PC-9 (cell line): ENCODE measurements at regions not wholly inside any gene's neighbourhood (a gene's known extent, or its start where the extent isn't known, plus 50 kb on each side); places are given as distances from the start of the nearest gene placed in this dataset.

Source experiments
- BruUV-seq: library from RNA; stranded (reverse); fragments of 400-500 nt; replicated peaks from 2 replicates; lab custom pipeline; 2021; lab: Mats Ljungman, UMichigan
- CTCF ChIA-PET: fragments of 300-600 bp; sonication (Branson Sonifier 250); formaldehyde crosslinking; loops from one replicate; lab custom pipeline; 2022; ENCODE audit warnings: antibody characterized with exemption; lab: Charles Lee
- POLR2A ChIA-PET: fragments of 300-600 bp; sonication (Branson Sonifier 250); formaldehyde crosslinking; loops from one replicate; lab custom pipeline; 2022; ENCODE audit warnings: antibody characterized with exemption; ENCODE audit not compliant: unreplicated experiment; lab: Charles Lee
- DNase-seq, 2 experiments: peaks; one replicate each; pipeline versions ENCODE4 v3.0.0 to v3.0.0-alpha.2; 2015 to 2022; ENCODE audit warnings: mixed read lengths in 1 of 2
- H2AFZ ChIP-seq: fragments of 200-600 bp; sonication (generic); 2 replicates; pipeline ENCODE4 v1.8.1; 2017; ENCODE audit warnings: antibody characterized with exemption
- H3F3A ChIP-seq: fragments of 200-600 bp; sonication (generic); 2 replicates; pipeline ENCODE4 v1.8.1; 2017; ENCODE audit warnings: antibody characterized with exemption, mild to moderate bottlenecking, low read depth; ENCODE audit not compliant: insufficient read depth
- H3K27ac ChIP-seq: fragments of 200-600 bp; sonication (generic); 2 replicates; pipeline ENCODE4 v1.6.1; 2016; ENCODE audit warnings: mixed run types
- H3K27me3 ChIP-seq: fragments of 200-600 bp; sonication (generic); 2 replicates; pipeline ENCODE4 v1.6.1; 2016; ENCODE audit warnings: low read depth, mixed run types; ENCODE audit not compliant: insufficient read depth
- H3K36me3 ChIP-seq: fragments of 200-600 bp; sonication (generic); 2 replicates; pipeline ENCODE4 v1.6.1; 2016; ENCODE audit warnings: low read depth, mixed run types
- H3K4me1 ChIP-seq: fragments of 200-600 bp; sonication (generic); replicated peaks from 2 replicates; pipeline ENCODE4 v1.6.1; 2016; ENCODE audit warnings: mixed run types; ENCODE audit not compliant: insufficient read depth
- H3K4me2 ChIP-seq: fragments of 200-600 bp; sonication (generic); 2 replicates; pipeline ENCODE4 v1.6.1; 2017; ENCODE audit warnings: mixed run types
- H3K4me3 ChIP-seq: fragments of 200-600 bp; sonication (generic); 2 replicates; pipeline ENCODE4 v1.6.1; 2016; ENCODE audit warnings: mixed run types
- H3K79me2 ChIP-seq: fragments of 200-600 bp; sonication (generic); 2 replicates; pipeline ENCODE4 v1.6.1; 2017; ENCODE audit warnings: low read depth, mixed run types
- H3K9me2 ChIP-seq: fragments of 200-600 bp; sonication (generic); 2 replicates; pipeline ENCODE4 v1.8.1; 2017; ENCODE audit warnings: mild to moderate bottlenecking; ENCODE audit not compliant: insufficient read depth
- H3K9me3 ChIP-seq: fragments of 200-600 bp; sonication (generic); 2 replicates; pipeline ENCODE4 v1.8.1; 2016; ENCODE audit warnings: low read depth; ENCODE audit not compliant: insufficient read depth
- H4K20me1 ChIP-seq: fragments of 200-600 bp; sonication (generic); 2 replicates; pipeline ENCODE4 v1.8.1; 2017; ENCODE audit not compliant: insufficient read depth
- EZH2 ChIP-seq: fragments of 200-600 bp; sonication (generic); IDR thresholded peaks from 2 replicates; pipeline ENCODE4 v1.8.0; 2017; ENCODE audit warnings: antibody characterized with exemption, low read depth
- intact Hi-C: fragments of 100-400 bp; cut with micrococcal nuclease; formaldehyde crosslinking; loops from one replicate; pipeline ENCODE4 v1.10.0; 2022; ENCODE audit not compliant: unreplicated experiment
- TF ChIP-seq, protein P1 (sequence below): fragments of 200-600 bp; sonication (generic); conservative IDR thresholded peaks from 2 replicates; pipeline ENCODE4 v1.6.1; 2017; ENCODE audit warnings: mixed run types, antibody characterized with exemption, mild to moderate bottlenecking, moderate library complexity

DNA sequence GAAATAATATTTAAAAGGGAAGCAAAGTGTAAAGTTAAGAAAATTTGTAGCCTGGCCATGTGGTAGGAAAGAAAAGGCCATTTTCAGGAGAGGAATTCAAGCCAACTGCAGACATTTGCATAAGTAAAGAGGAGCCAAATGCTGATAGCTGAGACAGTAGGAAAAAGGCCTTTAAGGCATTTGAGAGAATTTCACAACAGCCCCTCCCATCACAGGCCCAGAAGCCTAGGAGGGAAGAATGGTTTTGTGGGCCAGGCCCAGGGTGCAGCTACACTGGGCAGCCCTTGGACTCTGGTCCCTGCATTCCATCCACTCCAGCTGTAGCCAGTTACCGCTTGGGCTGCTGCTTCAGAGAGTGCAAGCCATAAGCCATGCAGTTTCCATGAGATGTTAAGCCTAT, 1556.8 kb downstream of the EFNA5 start:
- Histone ChIP-seq H3K4me2 (no peak overlapping the region), H3F3A (no peaks in the 10 kb centered on the region), H3K4me1 (no peaks in the 10 kb centered on the region), H3K79me2 (no peaks in the 10 kb centered on the region), H2AFZ (no peak overlapping the region), H3K9me3 (no peaks in the 10 kb centered on the region), H3K36me3 (no peaks in the 10 kb centered on the region), H3K9me2 (no peaks in the 10 kb centered on the region), H3K4me3 (no peak overlapping the region), H3K27ac (no peak overlapping the region), H4K20me1 (no peaks in the 10 kb centered on the region), H3K27me3 (no peaks in the 10 kb centered on the region)
- DNase-seq = no peak
- TF ChIP-seq, protein P1, sequence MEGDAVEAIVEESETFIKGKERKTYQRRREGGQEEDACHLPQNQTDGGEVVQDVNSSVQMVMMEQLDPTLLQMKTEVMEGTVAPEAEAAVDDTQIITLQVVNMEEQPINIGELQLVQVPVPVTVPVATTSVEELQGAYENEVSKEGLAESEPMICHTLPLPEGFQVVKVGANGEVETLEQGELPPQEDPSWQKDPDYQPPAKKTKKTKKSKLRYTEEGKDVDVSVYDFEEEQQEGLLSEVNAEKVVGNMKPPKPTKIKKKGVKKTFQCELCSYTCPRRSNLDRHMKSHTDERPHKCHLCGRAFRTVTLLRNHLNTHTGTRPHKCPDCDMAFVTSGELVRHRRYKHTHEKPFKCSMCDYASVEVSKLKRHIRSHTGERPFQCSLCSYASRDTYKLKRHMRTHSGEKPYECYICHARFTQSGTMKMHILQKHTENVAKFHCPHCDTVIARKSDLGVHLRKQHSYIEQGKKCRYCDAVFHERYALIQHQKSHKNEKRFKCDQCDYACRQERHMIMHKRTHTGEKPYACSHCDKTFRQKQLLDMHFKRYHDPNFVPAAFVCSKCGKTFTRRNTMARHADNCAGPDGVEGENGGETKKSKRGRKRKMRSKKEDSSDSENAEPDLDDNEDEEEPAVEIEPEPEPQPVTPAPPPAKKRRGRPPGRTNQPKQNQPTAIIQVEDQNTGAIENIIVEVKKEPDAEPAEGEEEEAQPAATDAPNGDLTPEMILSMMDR = no peak
- no peak for TF ChIP-seq EZH2
- ChIA-PET POLR2A (no interaction called here), CTCF (interaction anchor here (0.6 kb wide), 1 partner anchor 20 kb away, joined by 4 read pairs; no protein-coding TSS in a partner anchor)
- intact Hi-C loops = no loop called here
- no TSS peak for BruUV-seq

DNA sequence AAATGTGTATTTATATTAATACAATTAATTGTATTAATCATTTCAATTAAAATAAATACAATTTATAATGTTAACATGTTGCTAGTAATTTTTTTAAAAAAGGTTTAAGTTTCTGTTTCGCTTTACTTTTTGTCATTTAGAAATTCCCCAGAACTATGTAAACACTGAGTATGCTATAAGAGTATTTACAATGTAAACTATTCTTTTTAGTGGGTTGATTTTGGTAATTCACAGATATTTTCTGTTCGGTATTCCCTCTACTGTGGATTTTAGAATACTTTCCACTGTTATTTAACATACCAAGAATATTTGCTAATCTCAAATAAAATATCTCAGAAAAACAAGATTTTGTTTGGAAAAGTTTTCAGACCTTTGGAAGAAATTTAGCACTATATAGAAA, 1564.4 kb downstream of the EFNA5 start:
- Histone ChIP-seq H3K27me3 (no peaks in the 10 kb centered on the region), H4K20me1 (no peaks in the 10 kb centered on the region), H3K9me2 (no peaks in the 10 kb centered on the region; the same call in 1 of the 2 replicates), H3K27ac (no peak overlapping the region), H3K4me2 (no peak overlapping the region), H3F3A (no peaks in the 10 kb centered on the region), H3K4me3 (no peak overlapping the region), H2AFZ (no peak overlapping the region), H3K79me2 (no peaks in the 10 kb centered on the region), H3K36me3 (no peaks in the 10 kb centered on the region), H3K4me1 (no peaks in the 10 kb centered on the region), H3K9me3 (no peaks in the 10 kb centered on the region)
- no peak for DNase-seq
- ChIA-PET CTCF (no interaction called here), POLR2A (no interaction called here)
- no peak for TF ChIP-seq EZH2
- TF ChIP-seq, protein P1 = no peak
- BruUV-seq = no TSS peak
- intact Hi-C loops = no loop called here

DNA sequence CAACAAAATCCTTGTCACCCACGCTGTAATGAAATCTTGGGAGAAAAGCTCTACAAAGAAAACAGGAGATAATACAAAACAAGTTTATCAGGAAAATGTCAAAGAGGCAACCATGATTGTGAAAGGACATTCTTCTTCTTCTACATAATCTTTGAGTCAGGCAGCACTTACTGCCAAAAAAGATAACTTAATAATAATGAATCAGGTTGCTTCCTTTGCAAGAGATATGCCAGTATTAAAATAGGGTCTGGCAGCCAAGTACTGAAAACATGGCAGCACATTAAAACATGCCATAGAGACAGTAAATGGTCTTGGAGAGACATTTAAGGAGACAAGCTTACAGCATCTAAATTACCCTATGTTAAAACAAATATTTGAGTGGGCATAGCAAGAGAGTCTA, 1573.4 kb downstream of the EFNA5 start:
- Histone ChIP-seq H2AFZ (no peak overlapping the region), H4K20me1 (no peaks in the 10 kb centered on the region), H3K4me2 (no peak overlapping the region), H3K27me3 (no peaks in the 10 kb centered on the region), H3K9me2 (0 out of 2 replicates have a peak, but pooled peaks cover 4% of the 10 kb centered on the region), H3F3A (no peaks in the 10 kb centered on the region), H3K36me3 (no peaks in the 10 kb centered on the region), H3K4me1 (peaks cover 16% of the 10 kb centered on the region), H3K27ac (no peak overlapping the region), H3K79me2 (no peaks in the 10 kb centered on the region), H3K9me3 (no peaks in the 10 kb centered on the region; the same call in 1 of the 2 replicates), H3K4me3 (no peak overlapping the region)
- ChIA-PET POLR2A (no interaction called here), CTCF (no interaction called here)
- no TSS peak for BruUV-seq
- no peak for DNase-seq
- intact Hi-C loops = no loop called here
- no peak for TF ChIP-seq EZH2
- TF ChIP-seq, protein P1 = no peak
